ENCODE measurements at regions not wholly inside any gene's neighbourhood (a gene's known extent, or its start where the extent isn't known, plus 50 kb on each side); places are given as distances from the start of the nearest gene placed in this dataset.

- Histone ChIP-seq H4K20me1 (ENCODE audit: control insufficient read depth, insufficient read depth, low read depth, low read length) (no peaks in the 10 kb centered on the region), H3K27me3 (ENCODE audit: control insufficient read depth, low read length) (no peaks in the 10 kb centered on the region), H3K9me3 (ENCODE audit: control insufficient read depth, insufficient read depth, low read length) (peaks cover 5% of the 10 kb centered on the region; the same call in 1 of the 2 replicates)
Measured at GRCh38 chr1:4146614-4147013, 246.5 kb upstream of the C1orf174 start.

DNA sequence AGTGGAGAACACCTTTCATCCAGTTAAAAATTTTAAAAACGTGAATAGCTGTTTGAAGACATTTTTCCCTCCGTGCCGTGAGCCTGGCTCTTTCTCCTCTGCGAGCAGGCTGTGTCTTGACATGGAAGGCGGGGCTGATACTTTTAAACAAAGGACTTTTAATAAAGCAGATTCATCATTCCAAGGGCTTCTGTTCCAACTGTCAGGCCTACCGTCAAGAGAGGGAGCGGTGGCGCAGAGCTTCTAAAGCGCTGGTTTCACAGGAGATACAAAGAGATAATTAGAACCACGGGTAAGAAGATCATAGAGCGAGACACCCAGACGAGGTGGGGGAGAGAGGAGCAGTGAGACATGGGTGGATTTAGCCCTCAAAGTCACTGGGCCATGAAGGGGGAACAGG, 247.4 kb upstream of the C1orf174 start:
- H3K27ac ChIP-seq (ENCODE audit: low read depth, low read length): no peak overlapping the region
- no peaks in the 10 kb centered on the region for H3K9me2 ChIP-seq (replicated peaks; ENCODE audit: control insufficient read depth, low read length)
- H4K20me1 ChIP-seq (ENCODE audit: control insufficient read depth, insufficient read depth, low read depth, low read length): no peaks in the 10 kb centered on the region
- H3K4me2 ChIP-seq (ENCODE audit: low read length): no peak overlapping the region
- no peaks in the 10 kb centered on the region for H3F3A ChIP-seq (ENCODE audit: control insufficient read depth, insufficient read depth)
- H3K27me3 ChIP-seq (ENCODE audit: control insufficient read depth, low read length): no peaks in the 10 kb centered on the region
- TF ChIP-seq, protein P1, sequence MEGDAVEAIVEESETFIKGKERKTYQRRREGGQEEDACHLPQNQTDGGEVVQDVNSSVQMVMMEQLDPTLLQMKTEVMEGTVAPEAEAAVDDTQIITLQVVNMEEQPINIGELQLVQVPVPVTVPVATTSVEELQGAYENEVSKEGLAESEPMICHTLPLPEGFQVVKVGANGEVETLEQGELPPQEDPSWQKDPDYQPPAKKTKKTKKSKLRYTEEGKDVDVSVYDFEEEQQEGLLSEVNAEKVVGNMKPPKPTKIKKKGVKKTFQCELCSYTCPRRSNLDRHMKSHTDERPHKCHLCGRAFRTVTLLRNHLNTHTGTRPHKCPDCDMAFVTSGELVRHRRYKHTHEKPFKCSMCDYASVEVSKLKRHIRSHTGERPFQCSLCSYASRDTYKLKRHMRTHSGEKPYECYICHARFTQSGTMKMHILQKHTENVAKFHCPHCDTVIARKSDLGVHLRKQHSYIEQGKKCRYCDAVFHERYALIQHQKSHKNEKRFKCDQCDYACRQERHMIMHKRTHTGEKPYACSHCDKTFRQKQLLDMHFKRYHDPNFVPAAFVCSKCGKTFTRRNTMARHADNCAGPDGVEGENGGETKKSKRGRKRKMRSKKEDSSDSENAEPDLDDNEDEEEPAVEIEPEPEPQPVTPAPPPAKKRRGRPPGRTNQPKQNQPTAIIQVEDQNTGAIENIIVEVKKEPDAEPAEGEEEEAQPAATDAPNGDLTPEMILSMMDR (IDR thresholded peaks at IDR 0.05; ENCODE audit: low read depth, low read length, poor library complexity, severe bottlenecking): no peak
- no peak for TF ChIP-seq EZH2phosphoT487 (IDR thresholded peaks at IDR 0.05; ENCODE audit: borderline replicate concordance, low read length)
- H3K36me3 ChIP-seq (ENCODE audit: control insufficient read depth, low read length): no peaks in the 10 kb centered on the region
- no peaks in the 10 kb centered on the region for H3K79me2 ChIP-seq (ENCODE audit: control insufficient read depth, low read length)
- H3K4me3 ChIP-seq (ENCODE audit: low read length): no peak overlapping the region
- peaks cover 5% of the 10 kb centered on the region; the same call in 1 of the 2 replicates for H3K9me3 ChIP-seq (ENCODE audit: control insufficient read depth, insufficient read depth, low read length)
- no peaks in the 10 kb centered on the region for H3K4me1 ChIP-seq (ENCODE audit: control insufficient read depth, low read length)

More at GRCh38 chr1:4146614-4147013, 246.5 kb upstream of the C1orf174 start:
- no peaks in the 10 kb centered on the region for H3K9me2 ChIP-seq (replicated peaks; ENCODE audit: control insufficient read depth, low read length)
- no peak overlapping the region for H3K27ac ChIP-seq (ENCODE audit: low read depth, low read length)
- no peaks in the 10 kb centered on the region for H3K4me1 ChIP-seq (ENCODE audit: control insufficient read depth, low read length)
- no peaks in the 10 kb centered on the region for H3K79me2 ChIP-seq (ENCODE audit: control insufficient read depth, low read length)
- no peaks in the 10 kb centered on the region for H3K36me3 ChIP-seq (ENCODE audit: control insufficient read depth, low read length)
- no peak overlapping the region for H3K4me2 ChIP-seq (ENCODE audit: low read length)
- H3K4me3 ChIP-seq (ENCODE audit: low read length): no peak overlapping the region
- TF ChIP-seq, protein P1 (IDR thresholded peaks at IDR 0.05; ENCODE audit: low read depth, low read length, poor library complexity, severe bottlenecking): no peak
- TF ChIP-seq EZH2phosphoT487 (IDR thresholded peaks at IDR 0.05; ENCODE audit: borderline replicate concordance, low read length): no peak
- H3F3A ChIP-seq (ENCODE audit: control insufficient read depth, insufficient read depth): no peaks in the 10 kb centered on the region

GRCh38 chr1:4149281-4149680, 249.2 kb upstream of the C1orf174 start:
- TF ChIP-seq EZH2phosphoT487 (IDR thresholded peaks at IDR 0.05; ENCODE audit: borderline replicate concordance, low read length): no peak
- TF ChIP-seq, protein P1 (IDR thresholded peaks at IDR 0.05; ENCODE audit: low read depth, low read length, poor library complexity, severe bottlenecking): no peak
- Histone ChIP-seq H3K4me2 (ENCODE audit: low read length) (no peak overlapping the region), H3K4me1 (ENCODE audit: control insufficient read depth, low read length) (no peaks in the 10 kb centered on the region), H3K9me3 (ENCODE audit: control insufficient read depth, insufficient read depth, low read length) (peaks cover 4% of the 10 kb centered on the region; the same call in 1 of the 2 replicates), H3F3A (ENCODE audit: control insufficient read depth, insufficient read depth) (no peaks in the 10 kb centered on the region), H3K79me2 (ENCODE audit: control insufficient read depth, low read length) (no peaks in the 10 kb centered on the region), H4K20me1 (ENCODE audit: control insufficient read depth, insufficient read depth, low read depth, low read length) (no peaks in the 10 kb centered on the region), H3K9me2 (replicated peaks; ENCODE audit: control insufficient read depth, low read length) (no peaks in the 10 kb centered on the region), H3K27ac (ENCODE audit: low read depth, low read length) (no peak overlapping the region), H3K27me3 (ENCODE audit: control insufficient read depth, low read length) (no peaks in the 10 kb centered on the region), H3K36me3 (ENCODE audit: control insufficient read depth, low read length) (no peaks in the 10 kb centered on the region), H3K4me3 (ENCODE audit: low read length) (no peak overlapping the region)

All from DOHH2 (cell line).